SK-N-SH (cell line): ENCODE measurements at regions not wholly inside any gene's neighbourhood (a gene's known extent, or its start where the extent isn't known, plus 50 kb on each side); places are given as distances from the start of the nearest gene placed in this dataset.

ENCODE experiments used
- CTCF ChIA-PET: fragments of 300-600, 350-600 bp; formaldehyde crosslinking; extraction: SDS; loops from one replicate; lab custom pipeline; 2021; lab: Yijun Ruan, JAX
- POLR2A ChIA-PET: fragments of 350-600 bp; sonication (Branson Sonifier 250); formaldehyde crosslinking; extraction: SDS; loops from one replicate; lab custom pipeline; 2020; ENCODE audit warnings: antibody characterized with exemption, inconsistent platforms; lab: Yijun Ruan, JAX
- DNase-seq: peaks from one replicate; pipeline ENCODE4 v3.0.0; 2012
- H2AFZ ChIP-seq: fragments of 200-600 bp; sonication (generic); 2 replicates; pipeline ENCODE4 v1.8.1; 2016; ENCODE audit warnings: antibody characterized with exemption, mild to moderate bottlenecking, low read depth
- H3F3A ChIP-seq: fragments of 200-600 bp; sonication (generic); replicated peaks from 2 replicates; pipeline ENCODE3; 2016; ENCODE audit warnings: antibody characterized with exemption, mild to moderate bottlenecking; ENCODE audit not compliant: insufficient read depth
- H3K27ac ChIP-seq, 2 experiments: fragments of 200-500 bp in 1 of 2; fragments of 200-600 bp in 1 of 2; sonication (Bioruptor generic) in 1 of 2; sonication (generic), shearing (Covaris generic) in 1 of 2; 2 replicates each; pipeline versions ENCODE4 v1.5.1 to v1.6.1; 2014 to 2016; ENCODE audit warnings: low read depth in 2 of 2, inconsistent platforms in 1 of 2, low read length in 1 of 2, mild to moderate bottlenecking in 1 of 2, mixed read lengths in 1 of 2
- H3K27me3 ChIP-seq: fragments of 200-600 bp; sonication (generic), shearing (Covaris generic); 2 replicates; pipeline ENCODE4 v1.6.1; 2016; ENCODE audit warnings: mixed run types; ENCODE audit not compliant: insufficient read depth
- H3K36me3 ChIP-seq, 2 experiments: fragments of 200-500 bp in 1 of 2; fragments of 200-600 bp in 1 of 2; sonication (Bioruptor generic) in 1 of 2; sonication (generic) in 1 of 2; replicated peaks in 1 of 2; 2 replicates each; pipeline versions ENCODE3 to v1.5.1; 2014 to 2016; ENCODE audit warnings: low read length in 1 of 2, mild to moderate bottlenecking in 1 of 2; ENCODE audit not compliant: insufficient read depth in 2 of 2, control insufficient read depth in 1 of 2
- H3K4me1 ChIP-seq, 2 experiments: fragments of 200-500 bp in 1 of 2; fragments of 200-600 bp in 1 of 2; sonication (Bioruptor generic) in 1 of 2; sonication (generic), shearing (Covaris generic) in 1 of 2; 2 replicates each; pipeline versions ENCODE4 v1.5.1 to v1.6.1; 2014 to 2016; ENCODE audit warnings: low read depth in 1 of 2, low read length in 1 of 2, mixed run types in 1 of 2; ENCODE audit not compliant: insufficient read depth in 2 of 2, control insufficient read depth in 1 of 2
- H3K4me2 ChIP-seq: fragments of 200-600 bp; sonication (generic), shearing (Covaris generic); 2 replicates; pipeline ENCODE4 v1.6.1; 2017; ENCODE audit warnings: mixed run types
- H3K4me3 ChIP-seq, 2 experiments: fragments of 200-500 bp in 1 of 2; fragments of 200-600 bp in 1 of 2; sonication (Bioruptor generic) in 1 of 2; sonication (generic), shearing (Covaris generic) in 1 of 2; 2 replicates each; pipeline versions ENCODE4 v1.5.1 to v1.8.1; 2014 to 2016; ENCODE audit warnings: low read depth in 2 of 2, inconsistent platforms in 1 of 2, low read length in 1 of 2, mild to moderate bottlenecking in 1 of 2, mixed read lengths in 1 of 2, moderate library complexity in 1 of 2
- H3K79me2 ChIP-seq: fragments of 200-600 bp; sonication (generic); 2 replicates; pipeline ENCODE4 v1.8.1; 2017; ENCODE audit warnings: mild to moderate bottlenecking; ENCODE audit not compliant: insufficient read depth
- H3K9ac ChIP-seq: fragments of 200-600 bp; sonication (generic); 2 replicates; pipeline ENCODE4 v1.6.1; 2017; ENCODE audit warnings: mixed run types
- H3K9me2 ChIP-seq: fragments of 200-600 bp; sonication (generic); 2 replicates; pipeline ENCODE4 v1.6.1; 2017; ENCODE audit warnings: mixed run types
- H3K9me3 ChIP-seq: fragments of 200-600 bp; sonication (generic); 2 replicates; pipeline ENCODE4 v1.6.1; 2017; ENCODE audit warnings: mixed run types, mild to moderate bottlenecking, moderate library complexity
- H4K20me1 ChIP-seq: fragments of 200-600 bp; sonication (generic); 2 replicates; pipeline ENCODE4 v1.6.1; 2017; ENCODE audit warnings: mild to moderate bottlenecking, mixed run types; ENCODE audit not compliant: insufficient read depth
- EZH2phosphoT487 ChIP-seq: fragments of 200-600 bp; sonication (generic); IDR thresholded peaks from 2 replicates; pipeline ENCODE4 v1.6.1; 2017; ENCODE audit warnings: low read depth, mixed run types, mild to moderate bottlenecking, antibody characterized with exemption, moderate library complexity, borderline replicate concordance
- FOXJ3 ChIP-seq: sonication (generic); formaldehyde crosslinking; IDR thresholded peaks from 2 replicates; pipeline ENCODE4 v1.5.1; 2020; ENCODE audit warnings: mild to moderate bottlenecking, missing genetic modification reagents
- GATA2 ChIP-seq: sonication (generic); formaldehyde crosslinking; IDR thresholded peaks from 2 replicates; pipeline ENCODE4 v1.5.0; 2020; ENCODE audit warnings: mild to moderate bottlenecking, missing genetic modification reagents
- JUND ChIP-seq: IDR thresholded peaks from 2 replicates; pipeline ENCODE4 v1.4.0; 2012
- MEF2A ChIP-seq: IDR thresholded peaks from 2 replicates; pipeline ENCODE4 v1.4.0; 2012; ENCODE audit warnings: low read depth, borderline replicate concordance
- NFIC ChIP-seq: IDR thresholded peaks from 2 replicates; pipeline ENCODE4 v1.4.0; 2012; ENCODE audit warnings: borderline replicate concordance
- POLR2AphosphoS5 ChIP-seq: IDR thresholded peaks from 2 replicates; pipeline ENCODE4 v1.6.1; 2012; ENCODE audit warnings: low read depth, low read length
- RAD21 ChIP-seq: IDR thresholded peaks from 2 replicates; pipeline ENCODE4 v1.6.1; 2012; ENCODE audit warnings: mild to moderate bottlenecking, low read length
- RCOR1 ChIP-seq: fragments of 150-350 bp; IDR thresholded peaks from 2 replicates; pipeline ENCODE4 v1.6.1; 2017; ENCODE audit warnings: antibody characterized with exemption, low read length
- TAF1 ChIP-seq: IDR thresholded peaks from 2 replicates; pipeline ENCODE4 v1.6.1; 2012; ENCODE audit warnings: low read depth, mild to moderate bottlenecking, low read length, moderate library complexity, borderline replicate concordance
- WGBS: methylation state at CpG from one replicate; pipeline ENCODE4 v1.1.6; 2017; ENCODE audit warnings: low lambda C conversion rate; 5-methylcytosine and 5-hydroxymethylcytosine counted together
- TF ChIP-seq, protein P1 (sequence below): IDR thresholded peaks from 2 replicates; pipeline ENCODE4; 2012
- TF ChIP-seq, protein P2 (sequence below): fragments of 150-350 bp; IDR thresholded peaks from 2 replicates; pipeline ENCODE4 v1.6.1; 2016; ENCODE audit warnings: mild to moderate bottlenecking, low read depth, low read length
- TF ChIP-seq, protein P3 (sequence below): IDR thresholded peaks from 2 replicates; pipeline ENCODE4 v1.4.0; 2012; ENCODE audit warnings: low read depth, borderline replicate concordance

DNA sequence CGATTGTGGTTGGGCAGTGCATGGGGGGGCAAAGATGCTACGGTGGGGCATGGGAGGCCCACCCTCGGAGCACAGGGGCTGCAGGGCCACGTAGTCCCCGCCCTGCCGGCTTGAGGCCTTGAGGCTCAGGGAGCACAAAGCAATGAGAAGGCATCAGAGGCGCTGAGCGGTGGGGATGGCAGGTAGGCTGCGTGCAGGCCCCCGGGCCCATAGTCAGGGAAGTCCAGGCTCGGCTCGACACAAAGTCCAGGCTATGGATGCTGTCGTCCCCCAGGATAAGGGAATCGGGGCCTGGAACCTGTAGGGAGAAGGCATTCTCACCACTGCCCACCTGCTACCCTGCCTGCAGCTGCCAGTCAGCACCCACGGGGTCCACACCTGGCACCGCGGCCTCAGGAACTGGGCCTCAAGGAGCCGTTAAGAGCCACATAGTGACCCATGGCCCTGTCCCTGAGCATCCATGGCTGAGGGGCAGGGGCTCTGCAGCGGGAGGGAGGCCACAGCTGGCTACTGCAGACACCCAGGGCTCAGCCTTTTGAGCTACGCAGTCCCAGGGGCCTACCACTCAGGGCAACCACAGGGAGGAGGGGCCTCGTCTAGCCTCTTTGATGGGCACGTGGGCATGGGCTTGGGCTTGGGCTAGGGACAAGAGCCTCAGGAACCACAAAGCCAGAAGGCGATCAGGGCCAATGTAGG is 179.7 kb downstream of the IGLL1 start:
- H3K9me3 ChIP-seq: no peaks in the 10 kb centered on the region
- no peak overlapping the region for H3K9ac ChIP-seq
- peak overlapping the region in 1 of 2 experiments; percentile 32; a peak in 1 of 4 replicates for H3K27ac ChIP-seq
- peaks cover 0 to 53% of the 10 kb centered on the region in 2 experiments; a peak in 1 of 4 replicates for H3K4me1 ChIP-seq
- peaks cover 5% of the 10 kb centered on the region for H3F3A ChIP-seq
- H4K20me1 ChIP-seq: no peaks in the 10 kb centered on the region
- H3K27me3 ChIP-seq: no peaks in the 10 kb centered on the region
- no peak for DNase-seq
- H3K4me2 ChIP-seq: no peak overlapping the region
- TF ChIP-seq RAD21: no peak
- TF ChIP-seq, all 33 proteins: peak for 0
- H3K36me3 ChIP-seq: no peaks in the 10 kb centered on the region
- POLR2A ChIA-PET: no interaction called here
- WGBS: 88% methylated on average over 8 of the region's 23 CpGs
- no peak overlapping the region for H3K4me3 ChIP-seq
- H2AFZ ChIP-seq: no peak overlapping the region
- no peaks in the 10 kb centered on the region for H3K79me2 ChIP-seq
- H3K9me2 ChIP-seq: no peaks in the 10 kb centered on the region
- CTCF ChIA-PET: interaction anchor here (0.6 to 5.1 kb wide), 3 partner anchors 15 to 354 kb away, joined by 3 to 31 read pairs (median 6); no protein-coding TSS in a partner anchor

DNA sequence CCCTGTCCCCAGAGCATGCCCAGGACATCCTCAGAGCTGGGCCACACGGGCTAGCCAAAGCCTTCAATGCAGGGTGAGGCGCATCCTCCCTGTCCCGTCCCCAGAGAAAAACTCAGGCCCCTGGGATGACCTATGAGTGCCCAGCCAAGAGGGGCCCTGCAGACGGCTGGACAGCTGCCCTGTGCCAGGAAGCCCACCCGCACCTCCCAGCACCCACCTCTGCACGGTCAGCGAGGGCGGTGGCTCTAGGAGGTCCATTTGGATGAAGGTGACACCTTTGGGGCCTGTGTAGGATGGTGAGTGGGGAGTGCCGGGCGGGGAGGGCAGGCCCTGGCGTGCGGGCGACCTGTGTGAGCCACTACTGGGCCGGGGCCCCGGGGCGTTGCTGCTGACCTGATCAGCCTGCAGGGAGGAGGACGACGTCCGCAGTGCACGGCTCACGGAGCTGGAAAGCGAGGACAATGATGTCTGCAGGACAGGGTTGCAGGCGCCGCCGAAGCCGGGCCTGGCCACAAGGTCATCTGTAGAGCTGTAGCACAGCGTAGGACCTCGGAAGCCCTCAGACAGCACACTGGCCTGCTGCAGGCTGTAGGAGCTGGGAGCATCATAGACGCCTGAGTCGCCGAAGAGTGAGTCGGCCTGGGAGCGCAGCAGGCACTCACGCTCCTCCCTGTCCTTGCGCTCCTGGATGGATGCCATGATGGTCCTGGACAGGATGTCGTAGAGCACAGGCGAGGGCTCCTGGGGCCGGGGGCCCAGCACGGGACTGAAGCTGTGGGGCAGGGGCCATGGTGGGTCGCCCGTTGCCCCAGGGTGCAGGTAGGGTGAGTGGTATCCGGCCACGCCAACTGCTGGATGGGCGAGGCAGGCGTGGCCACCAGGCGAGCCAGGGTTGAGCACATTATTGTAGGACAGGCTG is 180.5 kb downstream of the IGLL1 start:
- Histone ChIP-seq H3K4me3 (no peak overlapping the region), H3K4me2 (no peak overlapping the region), H4K20me1 (no peaks in the 10 kb centered on the region), H3K36me3 (no peaks in the 10 kb centered on the region), H3K79me2 (no peaks in the 10 kb centered on the region), H3K27me3 (no peaks in the 10 kb centered on the region), H3K9me3 (no peaks in the 10 kb centered on the region), H3K27ac (no peak overlapping the region; a peak in 1 of 4 replicates), H3K9ac (no peak overlapping the region), H3K9me2 (no peaks in the 10 kb centered on the region), H3K4me1 (peaks cover 0 to 46% of the 10 kb centered on the region in 2 experiments; a peak in 1 of 4 replicates), H2AFZ (no peak overlapping the region), H3F3A (peaks cover 5% of the 10 kb centered on the region)
- TF ChIP-seq FOXJ3 (CRISPR knock-in tag): no peak
- TF ChIP-seq GATA2 (CRISPR knock-in tag): no peak
- TF ChIP-seq MEF2A: no peak
- TF ChIP-seq, protein P1, sequence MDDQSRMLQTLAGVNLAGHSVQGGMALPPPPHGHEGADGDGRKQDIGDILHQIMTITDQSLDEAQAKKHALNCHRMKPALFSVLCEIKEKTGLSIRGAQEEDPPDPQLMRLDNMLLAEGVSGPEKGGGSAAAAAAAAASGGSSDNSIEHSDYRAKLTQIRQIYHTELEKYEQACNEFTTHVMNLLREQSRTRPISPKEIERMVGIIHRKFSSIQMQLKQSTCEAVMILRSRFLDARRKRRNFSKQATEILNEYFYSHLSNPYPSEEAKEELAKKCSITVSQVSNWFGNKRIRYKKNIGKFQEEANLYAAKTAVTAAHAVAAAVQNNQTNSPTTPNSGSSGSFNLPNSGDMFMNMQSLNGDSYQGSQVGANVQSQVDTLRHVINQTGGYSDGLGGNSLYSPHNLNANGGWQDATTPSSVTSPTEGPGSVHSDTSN: no peak
- no peak for TF ChIP-seq RCOR1
- TF ChIP-seq NFIC: no peak
- TF ChIP-seq, protein P2, sequence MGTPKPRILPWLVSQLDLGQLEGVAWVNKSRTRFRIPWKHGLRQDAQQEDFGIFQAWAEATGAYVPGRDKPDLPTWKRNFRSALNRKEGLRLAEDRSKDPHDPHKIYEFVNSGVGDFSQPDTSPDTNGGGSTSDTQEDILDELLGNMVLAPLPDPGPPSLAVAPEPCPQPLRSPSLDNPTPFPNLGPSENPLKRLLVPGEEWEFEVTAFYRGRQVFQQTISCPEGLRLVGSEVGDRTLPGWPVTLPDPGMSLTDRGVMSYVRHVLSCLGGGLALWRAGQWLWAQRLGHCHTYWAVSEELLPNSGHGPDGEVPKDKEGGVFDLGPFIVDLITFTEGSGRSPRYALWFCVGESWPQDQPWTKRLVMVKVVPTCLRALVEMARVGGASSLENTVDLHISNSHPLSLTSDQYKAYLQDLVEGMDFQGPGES: no peak
- TF ChIP-seq POLR2AphosphoS5: no peak
- TF ChIP-seq JUND: no peak
- TF ChIP-seq, protein P3, sequence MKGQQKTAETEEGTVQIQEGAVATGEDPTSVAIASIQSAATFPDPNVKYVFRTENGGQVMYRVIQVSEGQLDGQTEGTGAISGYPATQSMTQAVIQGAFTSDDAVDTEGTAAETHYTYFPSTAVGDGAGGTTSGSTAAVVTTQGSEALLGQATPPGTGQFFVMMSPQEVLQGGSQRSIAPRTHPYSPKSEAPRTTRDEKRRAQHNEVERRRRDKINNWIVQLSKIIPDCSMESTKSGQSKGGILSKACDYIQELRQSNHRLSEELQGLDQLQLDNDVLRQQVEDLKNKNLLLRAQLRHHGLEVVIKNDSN: no peak
- TF ChIP-seq EZH2phosphoT487: no peak
- no peak for TF ChIP-seq TAF1
- DNase-seq: no peak
- ChIA-PET CTCF (interaction anchor here (0.6 to 5.1 kb wide), 3 partner anchors 14 to 355 kb away, joined by 3 to 31 read pairs (median 7); no protein-coding TSS in a partner anchor), POLR2A (no interaction called here)
- WGBS: 93% methylated on average over 30 of the region's 46 CpGs
